ENCODE measurements at regions not wholly inside any gene's neighbourhood (a gene's known extent, or its start where the extent isn't known, plus 50 kb on each side); places are given as distances from the start of the nearest gene placed in this dataset.

DNA sequence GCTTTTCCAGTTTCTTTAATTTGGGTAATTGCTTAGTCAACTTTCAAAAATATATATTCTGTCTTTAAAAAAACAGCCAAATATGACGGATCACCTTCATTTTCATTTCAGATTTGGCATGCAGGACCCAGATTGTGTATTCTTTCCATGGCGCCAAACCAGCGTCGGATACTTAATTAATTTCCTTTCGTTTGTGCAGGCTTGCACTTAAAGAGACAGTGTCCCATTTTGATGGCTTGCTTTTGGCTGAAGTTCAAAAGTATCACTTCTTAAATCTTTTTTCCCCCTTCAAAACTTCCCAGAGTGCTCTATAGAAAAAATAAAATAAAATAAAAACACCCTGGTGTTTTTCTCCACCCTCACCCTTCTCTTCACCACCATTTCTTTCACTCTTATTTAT lies 394.5 kb upstream of the SOX9 start:
- ChIA-PET POLR2A (no interaction called here), CTCF (no interaction called here)
- no peaks in the 10 kb centered on the region for H3K36me3 Mint-ChIP-seq (ENCODE audit: insufficient read depth, unreplicated experiment)
- BruUV-seq (replicated peaks): no TSS peak
- DNase-seq (ENCODE audit: unreplicated experiment): no peak
- H3K27ac Mint-ChIP-seq (ENCODE audit: low read depth, unreplicated experiment): no peak overlapping the region
- intact Hi-C loops (cut with micrococcal nuclease): no loop called here
- no peak overlapping the region for H3K4me3 Mint-ChIP-seq (ENCODE audit: unreplicated experiment)
- no peaks in the 10 kb centered on the region for H3K4me1 Mint-ChIP-seq (ENCODE audit: insufficient read depth, unreplicated experiment)
- TF ChIP-seq, protein P1, sequence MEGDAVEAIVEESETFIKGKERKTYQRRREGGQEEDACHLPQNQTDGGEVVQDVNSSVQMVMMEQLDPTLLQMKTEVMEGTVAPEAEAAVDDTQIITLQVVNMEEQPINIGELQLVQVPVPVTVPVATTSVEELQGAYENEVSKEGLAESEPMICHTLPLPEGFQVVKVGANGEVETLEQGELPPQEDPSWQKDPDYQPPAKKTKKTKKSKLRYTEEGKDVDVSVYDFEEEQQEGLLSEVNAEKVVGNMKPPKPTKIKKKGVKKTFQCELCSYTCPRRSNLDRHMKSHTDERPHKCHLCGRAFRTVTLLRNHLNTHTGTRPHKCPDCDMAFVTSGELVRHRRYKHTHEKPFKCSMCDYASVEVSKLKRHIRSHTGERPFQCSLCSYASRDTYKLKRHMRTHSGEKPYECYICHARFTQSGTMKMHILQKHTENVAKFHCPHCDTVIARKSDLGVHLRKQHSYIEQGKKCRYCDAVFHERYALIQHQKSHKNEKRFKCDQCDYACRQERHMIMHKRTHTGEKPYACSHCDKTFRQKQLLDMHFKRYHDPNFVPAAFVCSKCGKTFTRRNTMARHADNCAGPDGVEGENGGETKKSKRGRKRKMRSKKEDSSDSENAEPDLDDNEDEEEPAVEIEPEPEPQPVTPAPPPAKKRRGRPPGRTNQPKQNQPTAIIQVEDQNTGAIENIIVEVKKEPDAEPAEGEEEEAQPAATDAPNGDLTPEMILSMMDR (IDR thresholded peaks at IDR 0.05; ENCODE audit: unreplicated experiment): no peak
- no peaks in the 10 kb centered on the region for H3K27me3 Mint-ChIP-seq (ENCODE audit: insufficient read depth, unreplicated experiment)
- no peaks in the 10 kb centered on the region for H3K9me3 Mint-ChIP-seq (ENCODE audit: unreplicated experiment)

DNA sequence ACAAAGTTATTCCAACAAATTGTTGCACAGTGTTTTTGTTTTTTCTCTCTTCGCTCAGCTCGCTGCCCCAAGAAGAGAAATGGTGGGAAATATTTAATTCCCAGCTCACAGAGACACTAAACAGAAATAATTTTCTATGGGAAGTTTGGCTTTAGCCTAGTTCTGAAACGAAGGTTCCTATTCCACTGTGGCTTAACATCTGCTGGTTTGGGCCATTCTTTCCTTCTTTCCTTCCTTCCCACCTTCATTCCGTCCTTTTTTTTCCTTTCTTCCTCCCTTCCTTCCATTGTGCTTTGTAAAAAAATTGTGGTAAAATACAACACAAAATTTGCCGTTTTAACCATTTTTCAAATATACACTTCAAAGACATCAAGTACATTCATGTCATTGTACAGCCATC lies 393.5 kb upstream of the SOX9 start:
- no peak overlapping the region for H3K4me3 Mint-ChIP-seq (ENCODE audit: unreplicated experiment)
- no peak for DNase-seq (ENCODE audit: unreplicated experiment)
- CTCF ChIA-PET: no interaction called here
- POLR2A ChIA-PET: interaction anchor here (0.5 kb wide), 1 partner anchor 448 kb away, joined by 3 read pairs; no protein-coding TSS in a partner anchor
- H3K27me3 Mint-ChIP-seq (ENCODE audit: insufficient read depth, unreplicated experiment): no peaks in the 10 kb centered on the region
- no peak overlapping the region for H3K27ac Mint-ChIP-seq (ENCODE audit: low read depth, unreplicated experiment)
- TF ChIP-seq, protein P1 (IDR thresholded peaks at IDR 0.05; ENCODE audit: unreplicated experiment): no peak
- intact Hi-C loops (cut with micrococcal nuclease): no loop called here
- no peaks in the 10 kb centered on the region for H3K36me3 Mint-ChIP-seq (ENCODE audit: insufficient read depth, unreplicated experiment)
- H3K9me3 Mint-ChIP-seq (ENCODE audit: unreplicated experiment): no peaks in the 10 kb centered on the region
- H3K4me1 Mint-ChIP-seq (ENCODE audit: insufficient read depth, unreplicated experiment): no peaks in the 10 kb centered on the region
- BruUV-seq (replicated peaks): no TSS peak

DNA sequence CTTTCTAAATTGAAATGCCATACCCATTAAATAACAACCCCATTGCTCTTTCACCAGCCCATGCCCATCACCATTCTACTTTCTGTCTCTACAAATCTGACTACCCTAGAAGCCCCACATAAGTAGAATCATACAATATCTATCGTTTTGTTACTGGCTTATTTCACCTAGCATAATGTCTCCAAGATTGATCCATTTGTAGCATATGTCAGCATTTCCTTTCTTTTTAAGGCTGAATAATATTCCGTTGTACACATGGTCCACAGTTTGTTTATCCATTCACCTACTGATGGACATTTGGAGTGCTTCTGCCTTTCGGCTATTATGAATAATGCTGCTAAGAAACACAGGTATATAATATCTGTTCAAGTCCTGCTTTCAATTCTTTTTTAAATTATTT lies 393.1 kb upstream of the SOX9 start:
- POLR2A ChIA-PET: no interaction called here
- no TSS peak for BruUV-seq (replicated peaks)

DNA sequence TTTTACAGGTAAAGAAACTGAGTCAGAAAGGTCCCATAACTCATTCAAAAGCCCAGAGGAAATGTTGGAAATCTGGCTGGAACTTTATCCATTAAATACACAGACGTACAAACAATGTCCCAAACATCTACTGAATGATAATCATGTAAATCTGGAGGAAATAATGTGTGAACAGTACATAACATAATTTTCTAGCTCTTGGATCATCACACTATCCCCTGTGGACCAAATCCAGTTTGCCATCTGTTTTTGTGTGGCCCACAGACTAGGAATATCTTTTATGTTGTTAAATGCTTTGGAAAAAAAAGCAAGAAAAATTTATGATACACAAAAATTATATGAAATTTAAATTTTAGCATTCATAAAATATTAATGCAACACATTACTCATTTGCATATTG lies 389.9 kb upstream of the SOX9 start:
- TF ChIP-seq, protein P1 (IDR thresholded peaks at IDR 0.05; ENCODE audit: unreplicated experiment): no peak
- H3K36me3 Mint-ChIP-seq (ENCODE audit: insufficient read depth, unreplicated experiment): no peaks in the 10 kb centered on the region
- no peak overlapping the region for H3K27ac Mint-ChIP-seq (ENCODE audit: low read depth, unreplicated experiment)
- ChIA-PET POLR2A (no interaction called here), CTCF (interaction anchor here (0.7 to 1.0 kb wide), 2 partner anchors 15 to 519 kb away, joined by 3 to 5 read pairs; no protein-coding TSS in a partner anchor)
- DNase-seq (ENCODE audit: unreplicated experiment): no peak
- BruUV-seq (replicated peaks): no TSS peak
- no peaks in the 10 kb centered on the region for H3K9me3 Mint-ChIP-seq (ENCODE audit: unreplicated experiment)
- no peak overlapping the region for H3K4me3 Mint-ChIP-seq (ENCODE audit: unreplicated experiment)
- intact Hi-C loops (cut with micrococcal nuclease): no loop called here
- H3K4me1 Mint-ChIP-seq (ENCODE audit: insufficient read depth, unreplicated experiment): no peaks in the 10 kb centered on the region
- H3K27me3 Mint-ChIP-seq (ENCODE audit: insufficient read depth, unreplicated experiment): no peaks in the 10 kb centered on the region

More for the DNA sequence above, 393.1 kb upstream of the SOX9 start:
- no peak for DNase-seq (ENCODE audit: unreplicated experiment)
- H3K27me3 Mint-ChIP-seq (ENCODE audit: insufficient read depth, unreplicated experiment): no peaks in the 10 kb centered on the region
- H3K4me3 Mint-ChIP-seq (ENCODE audit: unreplicated experiment): no peak overlapping the region
- no peaks in the 10 kb centered on the region for H3K9me3 Mint-ChIP-seq (ENCODE audit: unreplicated experiment)
- CTCF ChIA-PET: no interaction called here
- TF ChIP-seq, protein P1 (IDR thresholded peaks at IDR 0.05; ENCODE audit: unreplicated experiment): no peak
- H3K4me1 Mint-ChIP-seq (ENCODE audit: insufficient read depth, unreplicated experiment): no peaks in the 10 kb centered on the region
- H3K27ac Mint-ChIP-seq (ENCODE audit: low read depth, unreplicated experiment): no peak overlapping the region
- intact Hi-C loops (cut with micrococcal nuclease): no loop called here
- no peaks in the 10 kb centered on the region for H3K36me3 Mint-ChIP-seq (ENCODE audit: insufficient read depth, unreplicated experiment)

Measured in MCF 10A (cell line).